ENCODE measurements at regions not wholly inside any gene's neighbourhood (a gene's known extent, or its start where the extent isn't known, plus 50 kb on each side); places are given as distances from the start of the nearest gene placed in this dataset.

- Histone ChIP-seq H3K4me3 (ENCODE audit: insufficient read depth, low read length) (no peak overlapping the region), H3K27ac (ENCODE audit: low read depth, low read length) (no peak overlapping the region), H3K4me1 (ENCODE audit: insufficient read depth, low read length) (no peaks in the 10 kb centered on the region), H3K36me3 (ENCODE audit: insufficient read depth, low read length) (no peaks in the 10 kb centered on the region), H3K27me3 (ENCODE audit: insufficient read depth, low read length) (no peaks in the 10 kb centered on the region), H3K4me2 (ENCODE audit: insufficient read depth, low read length) (no peak overlapping the region), H3K9me3 (ENCODE audit: low read depth, low read length) (no peaks in the 10 kb centered on the region), H3K79me2 (ENCODE audit: insufficient read depth, low read length) (no peaks in the 10 kb centered on the region), H4K20me1 (ENCODE audit: insufficient read depth, low read length) (no peaks in the 10 kb centered on the region), H2AFZ (ENCODE audit: low read length) (no peak overlapping the region)
- TF ChIP-seq CTCF (IDR thresholded peaks at IDR 0.05; ENCODE audit: extremely low read depth, low read depth, low read length) = no peak
- no peak for DNase-seq (ENCODE audit: insufficient read length, low spot score, missing footprints)
These were observed 1564.6 kb downstream of the MRPL39 start for GRCh38 chr21:24042687-24043086.

DNA sequence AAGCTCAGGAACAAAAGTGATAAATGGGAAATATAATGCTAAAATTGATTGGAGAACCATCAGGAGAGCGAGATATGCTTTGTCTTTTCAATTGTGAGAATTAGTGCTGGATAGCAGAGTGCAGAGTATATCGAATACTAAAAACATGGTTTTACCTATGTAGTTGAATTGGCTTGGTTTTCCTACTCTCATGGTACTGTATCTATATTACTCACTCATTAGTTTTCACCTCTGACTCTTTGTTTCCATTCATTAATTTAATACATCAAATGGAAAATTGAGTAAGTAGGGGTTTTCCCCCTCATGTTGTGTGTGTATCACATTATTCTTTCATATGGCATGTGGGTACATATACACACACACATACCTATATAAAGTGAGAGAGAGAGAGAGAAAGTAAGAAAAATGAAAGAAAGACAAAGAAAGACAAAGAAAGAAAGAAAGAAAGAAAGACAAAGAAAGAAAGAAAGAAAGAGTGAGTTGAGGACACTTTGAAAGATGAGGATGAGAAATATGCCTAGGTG, 1574.5 kb downstream of the MRPL39 start:
- Histone ChIP-seq H3K79me2 (ENCODE audit: insufficient read depth, low read length) (no peaks in the 10 kb centered on the region), H3K4me1 (ENCODE audit: insufficient read depth, low read length) (no peaks in the 10 kb centered on the region), H3K36me3 (ENCODE audit: insufficient read depth, low read length) (no peaks in the 10 kb centered on the region), H3K4me2 (ENCODE audit: insufficient read depth, low read length) (no peak overlapping the region), H3K27ac (ENCODE audit: low read depth, low read length) (no peak overlapping the region), H3K27me3 (ENCODE audit: insufficient read depth, low read length) (no peaks in the 10 kb centered on the region), H4K20me1 (ENCODE audit: insufficient read depth, low read length) (no peaks in the 10 kb centered on the region), H3K9me3 (ENCODE audit: low read depth, low read length) (peaks cover 4% of the 10 kb centered on the region), H2AFZ (ENCODE audit: low read length) (no peak overlapping the region), H3K4me3 (ENCODE audit: insufficient read depth, low read length) (no peak overlapping the region)
- no peak for TF ChIP-seq CTCF (IDR thresholded peaks at IDR 0.05; ENCODE audit: extremely low read depth, low read depth, low read length)
- DNase-seq (ENCODE audit: insufficient read length, low spot score, missing footprints) = no peak

GRCh38 chr21:24027396-24027795, 1579.9 kb downstream of the MRPL39 start:
- no peaks in the 10 kb centered on the region for H3K27me3 ChIP-seq (ENCODE audit: insufficient read depth, low read length)
- H3K4me3 ChIP-seq (ENCODE audit: insufficient read depth, low read length) = no peak overlapping the region
- H3K36me3 ChIP-seq (ENCODE audit: insufficient read depth, low read length) = no peaks in the 10 kb centered on the region
- H3K79me2 ChIP-seq (ENCODE audit: insufficient read depth, low read length) = no peaks in the 10 kb centered on the region
- H3K27ac ChIP-seq (ENCODE audit: low read depth, low read length) = no peak overlapping the region
- H3K4me1 ChIP-seq (ENCODE audit: insufficient read depth, low read length) = no peaks in the 10 kb centered on the region
- H2AFZ ChIP-seq (ENCODE audit: low read length) = no peak overlapping the region
- H3K9me3 ChIP-seq (ENCODE audit: low read depth, low read length) = peaks cover 4% of the 10 kb centered on the region
- H3K4me2 ChIP-seq (ENCODE audit: insufficient read depth, low read length) = no peak overlapping the region
- no peak for DNase-seq (ENCODE audit: insufficient read length, low spot score, missing footprints)
- no peak for TF ChIP-seq CTCF (IDR thresholded peaks at IDR 0.05; ENCODE audit: extremely low read depth, low read depth, low read length)
- H4K20me1 ChIP-seq (ENCODE audit: insufficient read depth, low read length) = no peaks in the 10 kb centered on the region

- H3K27me3 ChIP-seq (ENCODE audit: insufficient read depth, low read length) = no peaks in the 10 kb centered on the region
These were observed 1582.2 kb downstream of the MRPL39 start for GRCh38 chr21:24025101-24025500.

More at GRCh38 chr21:24025101-24025500, 1582.2 kb downstream of the MRPL39 start:
- Histone ChIP-seq H4K20me1 (ENCODE audit: insufficient read depth, low read length) (no peaks in the 10 kb centered on the region), H3K79me2 (ENCODE audit: insufficient read depth, low read length) (no peaks in the 10 kb centered on the region), H3K27ac (ENCODE audit: low read depth, low read length) (no peak overlapping the region), H2AFZ (ENCODE audit: low read length) (no peak overlapping the region), H3K4me2 (ENCODE audit: insufficient read depth, low read length) (no peak overlapping the region), H3K4me1 (ENCODE audit: insufficient read depth, low read length) (no peaks in the 10 kb centered on the region), H3K36me3 (ENCODE audit: insufficient read depth, low read length) (no peaks in the 10 kb centered on the region), H3K4me3 (ENCODE audit: insufficient read depth, low read length) (no peak overlapping the region), H3K9me3 (ENCODE audit: low read depth, low read length) (peaks cover under 1% of the 10 kb centered on the region)
- TF ChIP-seq CTCF (IDR thresholded peaks at IDR 0.05; ENCODE audit: extremely low read depth, low read depth, low read length) = no peak
- no peak for DNase-seq (ENCODE audit: insufficient read length, low spot score, missing footprints)
